H1 (cell line): ENCODE measurements at regions not wholly inside any gene's neighbourhood (a gene's known extent, or its start where the extent isn't known, plus 50 kb on each side); places are given as distances from the start of the nearest gene placed in this dataset.

Source experiments
- CTCF ChIA-PET: fragments of 300-600 bp; sonication (Branson Sonifier 250); formaldehyde crosslinking; loops from one replicate; lab custom pipeline; 2021; ENCODE audit not compliant: partially characterized antibody; lab: Charles Lee
- POLR2A ChIA-PET: fragments of 300-600 bp; sonication (Branson Sonifier 250); formaldehyde crosslinking; loops from one replicate; lab custom pipeline; 2021; ENCODE audit warnings: inconsistent platforms; ENCODE audit not compliant: partially characterized antibody; lab: Charles Lee
- DNase-seq, 2 experiments: peaks; one replicate each; pipeline versions ENCODE4 v3.0.0 to v3.0.0-alpha.2; 2010 to 2022; ENCODE audit warnings: low spot score in 2 of 2, low read depth in 1 of 2, mixed read lengths in 1 of 2
- FAIRE-seq: peaks from 2 replicates; lab custom pipeline; 2011; peaks lifted over from hg19 to GRCh38; lab: Jason Lieb, UNC
- H2AFZ ChIP-seq: 2 replicates; pipeline ENCODE4 v1.8.1; 2012; ENCODE audit warnings: low read length, inconsistent platforms
- H2AK5ac ChIP-seq: 2 replicates; pipeline ENCODE4 v1.6.1; 2013; ENCODE audit warnings: low read depth, low read length
- H2BK120ac ChIP-seq: replicated peaks from 2 replicates; pipeline ENCODE3; 2013; ENCODE audit warnings: low read depth, low read length, inconsistent platforms
- H2BK12ac ChIP-seq: 2 replicates; pipeline ENCODE4 v1.6.1; 2013; ENCODE audit warnings: low read depth, low read length
- H2BK15ac ChIP-seq: 2 replicates; pipeline ENCODE4 v1.6.1; 2013; ENCODE audit warnings: low read length
- H2BK20ac ChIP-seq: 2 replicates; pipeline ENCODE4 v1.6.1; 2013; ENCODE audit warnings: low read length
- H2BK5ac ChIP-seq: 2 replicates; pipeline ENCODE4 v1.6.1; 2013; ENCODE audit warnings: low read depth, low read length
- H3K14ac ChIP-seq: 2 replicates; pipeline ENCODE4 v1.6.1; 2013; ENCODE audit warnings: inconsistent platforms; ENCODE audit not compliant: insufficient read length
- H3K18ac ChIP-seq: 2 replicates; pipeline ENCODE4 v1.6.1; 2013; ENCODE audit warnings: low read length; ENCODE audit errors: extremely low read depth
- H3K23ac ChIP-seq: 2 replicates; pipeline ENCODE4 v1.6.1; 2013; ENCODE audit warnings: inconsistent platforms; ENCODE audit not compliant: insufficient read length
- H3K23me2 ChIP-seq: 2 replicates; pipeline ENCODE4 v1.6.1; 2013; ENCODE audit warnings: low read depth, low read length
- H3K27ac ChIP-seq: 2 replicates; pipeline ENCODE4 v1.6.1; 2011; ENCODE audit warnings: low read depth, low read length, inconsistent platforms
- H3K27me3 ChIP-seq, 4 experiments: replicated peaks in 1 of 4; 1 replicate in 1 of 4; 2 replicates in 3 of 4; pipeline versions ENCODE4 v1.6.1 to v1.8.1; 2011 to 2013; ENCODE audit warnings: low read length in 3 of 4, mild to moderate bottlenecking in 3 of 4, inconsistent platforms in 2 of 4, mixed read lengths in 2 of 4, moderate library complexity in 1 of 4; ENCODE audit not compliant: control insufficient read depth in 3 of 4, insufficient read depth in 3 of 4; ENCODE audit errors: extremely low read depth in 1 of 4
- H3K36me3 ChIP-seq, 4 experiments: 2 replicates each; pipeline versions ENCODE4 v1.6.1 to v1.8.1; 2011 to 2013; ENCODE audit warnings: mild to moderate bottlenecking in 4 of 4, low read length in 3 of 4, moderate library complexity in 2 of 4, control low read depth in 1 of 4, inconsistent platforms in 1 of 4; ENCODE audit not compliant: insufficient read depth in 4 of 4, control insufficient read depth in 2 of 4
- H3K4ac ChIP-seq: replicated peaks from 2 replicates; pipeline ENCODE3; 2013; ENCODE audit warnings: low read length, low read depth, mixed read lengths, inconsistent platforms; ENCODE audit not compliant: insufficient read length
- H3K4me1 ChIP-seq, 4 experiments: replicated peaks in 1 of 4; 1 replicate in 1 of 4; 2 replicates in 3 of 4; pipeline versions ENCODE4 v1.6.1 to v1.8.1; 2011 to 2013; ENCODE audit warnings: low read length in 3 of 4, inconsistent platforms in 2 of 4, mixed read lengths in 1 of 4; ENCODE audit not compliant: insufficient read depth in 4 of 4, control insufficient read depth in 3 of 4
- H3K4me2 ChIP-seq, 2 experiments: 2 replicates each; pipeline versions ENCODE4 v1.6.1 to v1.8.1; 2011 to 2013; ENCODE audit warnings: low read depth in 2 of 2, low read length in 2 of 2, control low read depth in 1 of 2, inconsistent platforms in 1 of 2, mild to moderate bottlenecking in 1 of 2; ENCODE audit not compliant: insufficient read depth in 1 of 2
- H3K4me3 ChIP-seq, 4 experiments: fragments of 200-600, 300-600 bp in 1 of 4; sonication (generic), shearing (Covaris generic), sonication (Bioruptor Twin) in 1 of 4; 2 replicates each; pipeline versions ENCODE4 v1.5.1 to v1.8.1; 2011 to 2016; ENCODE audit warnings: low read length in 4 of 4, low read depth in 3 of 4, control low read depth in 2 of 4, inconsistent platforms in 2 of 4, mild to moderate bottlenecking in 2 of 4, mixed read lengths in 1 of 4, moderate library complexity in 1 of 4; ENCODE audit not compliant: insufficient read depth in 2 of 4; ENCODE audit errors: extremely low read depth in 1 of 4
- H3K56ac ChIP-seq: replicated peaks from 2 replicates; pipeline ENCODE3; 2013; ENCODE audit warnings: low read depth, mild to moderate bottlenecking, mixed read lengths, low read length, inconsistent platforms; ENCODE audit not compliant: insufficient read length
- H3K79me1 ChIP-seq: 2 replicates; pipeline ENCODE4 v1.6.1; 2013; ENCODE audit warnings: low read depth, low read length, control low read depth
- H3K79me2 ChIP-seq, 2 experiments: 2 replicates each; pipeline versions ENCODE4 v1.6.1 to v1.8.1; 2012 to 2013; ENCODE audit warnings: low read length in 2 of 2, mild to moderate bottlenecking in 2 of 2, inconsistent platforms in 1 of 2; ENCODE audit not compliant: insufficient read depth in 2 of 2, control insufficient read depth in 1 of 2
- H3K9ac ChIP-seq, 4 experiments: replicated peaks in 1 of 4; 1 replicate in 1 of 4; 2 replicates in 3 of 4; pipeline versions ENCODE4 v1.6.1 to v1.8.1; 2011 to 2013; ENCODE audit warnings: low read depth in 3 of 4, low read length in 3 of 4, control low read depth in 2 of 4, mild to moderate bottlenecking in 2 of 4, moderate library complexity in 2 of 4, inconsistent platforms in 1 of 4; ENCODE audit errors: extremely low read depth in 1 of 4
- H3K9me3 ChIP-seq, 2 experiments: 2 replicates each; pipeline versions ENCODE4 v1.6.1 to v1.8.1; 2012 to 2013; ENCODE audit warnings: mild to moderate bottlenecking in 2 of 2, moderate library complexity in 2 of 2, control low read depth in 1 of 2, inconsistent platforms in 1 of 2, low read depth in 1 of 2, low read length in 1 of 2, mixed read lengths in 1 of 2; ENCODE audit not compliant: insufficient read depth in 2 of 2
- H4K20me1 ChIP-seq, 2 experiments: replicated peaks in 1 of 2; 2 replicates each; pipeline versions ENCODE3 to v1.8.1; 2011 to 2013; ENCODE audit warnings: inconsistent platforms in 2 of 2, low read length in 2 of 2, mild to moderate bottlenecking in 1 of 2; ENCODE audit not compliant: insufficient read depth in 2 of 2, control insufficient read depth in 1 of 2
- H4K5ac ChIP-seq: 2 replicates; pipeline ENCODE4 v1.6.1; 2013; ENCODE audit warnings: low read length, low read depth, mixed read lengths, inconsistent platforms; ENCODE audit not compliant: insufficient read length
- H4K8ac ChIP-seq: 2 replicates; pipeline ENCODE4 v1.8.0; 2013; ENCODE audit warnings: mild to moderate bottlenecking, moderate library complexity, low read length, inconsistent platforms; ENCODE audit not compliant: insufficient read depth; ENCODE audit errors: extremely low read depth
- H4K91ac ChIP-seq: replicated peaks from 2 replicates; pipeline ENCODE3; 2013; ENCODE audit warnings: low read length, mixed read lengths, inconsistent platforms; ENCODE audit not compliant: insufficient read length
- CTBP2 ChIP-seq: IDR thresholded peaks from 2 replicates; pipeline ENCODE4 v1.7.0; 2011; ENCODE audit warnings: borderline replicate concordance, mild to moderate bottlenecking, moderate library complexity, mixed read lengths, low read length; ENCODE audit not compliant: insufficient read depth, insufficient read length
- EZH2 ChIP-seq: fragments of 200-600 bp; sonication (generic); IDR thresholded peaks from 2 replicates; pipeline ENCODE4 v1.7.1; 2012; ENCODE audit warnings: low read depth, mild to moderate bottlenecking, moderate library complexity, low read length, inconsistent platforms; ENCODE audit not compliant: severe bottlenecking
- MAFK ChIP-seq: IDR thresholded peaks from 2 replicates; pipeline ENCODE4 v1.6.1; 2012; ENCODE audit warnings: low read depth, mild to moderate bottlenecking, improper control_type of control experiment, low read length
- POLR2A ChIP-seq, 2 experiments: IDR thresholded peaks; 1 replicate in 1 of 2; 2 replicates in 1 of 2; pipeline ENCODE4 v1.6.1; 2011; ENCODE audit warnings: low read depth in 2 of 2, low read length in 2 of 2, mild to moderate bottlenecking in 2 of 2; ENCODE audit errors: control extremely low read depth in 1 of 2
- SAP30 ChIP-seq: fragments of 300-600 bp; sonication (generic); IDR thresholded peaks from 2 replicates; pipeline ENCODE4 v1.7.1; 2012; ENCODE audit warnings: low read length, moderate library complexity, mild to moderate bottlenecking, inconsistent platforms; ENCODE audit not compliant: insufficient read depth, insufficient replicate concordance
- SP4 ChIP-seq: IDR thresholded peaks from 2 replicates; pipeline ENCODE4 v1.6.1; 2012; ENCODE audit warnings: low read length, inconsistent platforms
- SUZ12 ChIP-seq: fragments of 200-600 bp; sonication (generic); IDR thresholded peaks from 2 replicates; pipeline ENCODE4 v1.6.1; 2012; ENCODE audit warnings: mild to moderate bottlenecking, inconsistent platforms, low read length, moderate library complexity, mixed read lengths
- USF2 ChIP-seq: IDR thresholded peaks from 2 replicates; pipeline ENCODE4 v1.6.1; 2011; ENCODE audit warnings: low read length, improper control_type of control experiment

DNA sequence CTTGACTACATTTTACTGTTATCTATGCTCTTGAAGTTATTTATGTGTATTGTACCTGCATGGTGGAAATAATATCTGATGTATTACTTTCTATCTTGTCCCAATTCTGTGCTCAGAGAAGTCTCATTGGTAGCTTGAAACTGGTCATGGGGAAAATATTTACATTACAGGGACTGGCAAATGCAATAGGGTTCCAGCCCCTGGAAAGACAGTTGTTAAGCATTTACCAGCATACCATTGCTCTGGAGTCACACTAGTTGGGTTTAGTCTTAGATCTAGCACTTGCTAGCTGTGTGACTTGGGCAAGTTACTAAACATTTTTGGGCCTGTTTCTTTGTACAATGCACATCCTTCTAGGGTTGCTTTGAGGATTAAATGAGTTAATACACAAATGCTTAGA, 86.3 kb upstream of the NRXN3 start:
- no peaks in the 10 kb centered on the region; a peak in 1 of 7 replicates for H3K27me3 ChIP-seq
- H4K8ac ChIP-seq = no peak overlapping the region
- H4K91ac ChIP-seq = no peak overlapping the region
- no peak overlapping the region for H3K4me3 ChIP-seq
- no peaks in the 10 kb centered on the region for H3K79me1 ChIP-seq
- no peaks in the 10 kb centered on the region for H3K9me3 ChIP-seq
- H2BK5ac ChIP-seq = no peak overlapping the region
- H3K14ac ChIP-seq = no peak overlapping the region
- no peak overlapping the region for H3K56ac ChIP-seq
- no peak overlapping the region for H2BK15ac ChIP-seq
- no peak overlapping the region for H2AFZ ChIP-seq
- ChIA-PET CTCF (interaction anchor here (0.6 to 0.7 kb wide), 2 partner anchors 53 to 1330 kb away, joined by 3 to 4 read pairs; no protein-coding TSS in a partner anchor), POLR2A (no interaction called here)
- H3K9ac ChIP-seq = no peak overlapping the region
- H3K4me1 ChIP-seq = peaks cover 0 to 14% (median 9%) of the 10 kb centered on the region in 4 experiments; a peak in 4 of 7 replicates
- no peaks in the 10 kb centered on the region for H3K79me2 ChIP-seq
- H3K27ac ChIP-seq = no peak overlapping the region
- H4K5ac ChIP-seq = no peak overlapping the region
- H2BK12ac ChIP-seq = no peak overlapping the region
- no peaks in the 10 kb centered on the region for H3K23me2 ChIP-seq
- H3K18ac ChIP-seq = no peak overlapping the region
- H3K4ac ChIP-seq = no peak overlapping the region
- no peak overlapping the region for H2BK20ac ChIP-seq
- FAIRE-seq (no peak), DNase-seq (no peak)
- no peak overlapping the region for H2BK120ac ChIP-seq
- H2AK5ac ChIP-seq = no peak overlapping the region
- H3K36me3 ChIP-seq = no peaks in the 10 kb centered on the region
- no peaks in the 10 kb centered on the region for H4K20me1 ChIP-seq
- H3K4me2 ChIP-seq = no peak overlapping the region
- H3K23ac ChIP-seq = no peak overlapping the region
- TF ChIP-seq SUZ12 (no peak), POLR2A (IDR thresholded peaks at IDR 0.05; ENCODE audit: control extremely low read depth in 1 of 2, low read depth in 2 of 2, low read length in 2 of 2) (no peak), USF2 (no peak), MAFK (no peak), SP4 (no peak), CTBP2 (no peak), EZH2 (no peak), SAP30 (no peak)
